ENCODE measurements at regions not wholly inside any gene's neighbourhood (a gene's known extent, or its start where the extent isn't known, plus 50 kb on each side); places are given as distances from the start of the nearest gene placed in this dataset.

DNA sequence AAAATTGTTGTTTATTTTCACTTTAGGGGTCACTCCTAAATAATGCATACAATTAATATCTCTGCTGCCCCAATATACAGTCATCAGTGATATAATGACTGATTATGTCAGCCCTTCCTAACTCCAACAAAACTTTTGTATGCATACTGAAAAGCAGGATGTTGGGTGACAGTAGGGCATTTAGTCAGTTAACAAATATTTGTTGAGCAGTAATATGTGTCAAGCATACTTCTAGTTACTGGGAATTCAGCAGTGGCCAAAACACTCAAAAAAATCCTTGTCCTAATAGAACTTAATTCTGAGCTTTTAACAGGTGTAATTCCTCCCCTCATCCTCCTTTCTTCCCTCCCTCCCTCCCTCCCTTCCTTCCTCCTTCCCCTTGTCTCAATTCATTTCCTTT lies 560.7 kb upstream of the KLHL1 start:
- FAIRE-seq, result no peak
- DNase-seq (ENCODE audit: low spot score), result no peak

DNA sequence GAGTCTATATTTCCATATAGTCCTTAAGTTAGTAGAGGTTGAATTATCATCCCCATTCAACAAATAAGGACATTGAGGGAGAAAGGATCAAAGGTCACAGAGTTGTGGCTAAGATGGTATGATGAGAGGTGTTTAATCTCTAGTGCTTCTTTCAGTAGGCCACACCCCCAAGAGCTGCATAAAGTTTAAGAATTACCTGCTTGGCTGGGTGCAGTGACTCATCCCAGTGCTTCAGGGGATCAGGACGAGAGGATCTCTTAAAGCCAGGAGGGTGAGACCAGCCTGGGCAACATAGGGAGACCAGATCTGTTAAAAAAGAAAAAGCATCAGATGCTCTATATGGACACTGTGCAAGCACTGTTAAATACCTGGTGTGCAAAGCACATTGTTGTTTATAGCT lies 560.0 kb upstream of the KLHL1 start:
- FAIRE-seq (no peak), DNase-seq (ENCODE audit: low spot score) (no peak)

DNA sequence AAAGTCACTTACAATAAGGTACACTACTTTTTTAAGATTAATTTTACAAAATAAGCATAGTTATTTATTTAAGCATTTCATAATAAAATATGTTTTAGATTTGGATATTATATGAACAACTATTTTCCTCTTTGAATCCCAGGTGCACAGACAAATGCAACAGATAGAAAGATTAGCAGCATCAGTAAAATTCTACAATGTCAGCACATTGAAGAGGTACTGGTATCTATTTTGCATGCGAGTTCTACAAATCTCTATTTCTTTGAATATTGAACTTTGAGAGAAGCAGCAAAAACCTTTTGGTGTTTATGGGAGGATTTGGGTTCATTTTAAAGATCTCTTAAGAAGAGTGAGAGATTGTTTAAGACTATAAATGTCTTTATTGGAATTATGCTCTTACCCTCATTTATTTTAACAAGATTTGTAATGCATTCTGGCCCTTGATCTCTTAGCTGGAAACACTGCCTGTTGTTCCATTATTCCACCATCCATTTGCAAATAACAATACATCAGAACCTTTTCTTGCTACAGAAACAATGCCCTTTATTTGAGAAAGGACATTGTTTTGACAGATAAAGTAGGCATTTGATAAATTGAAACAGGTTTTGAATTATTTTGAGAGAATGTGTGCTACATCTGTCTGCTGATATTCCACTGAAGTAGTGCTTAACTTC lies 558.8 kb upstream of the KLHL1 start:
- DNase-seq (ENCODE audit: low spot score), result no peak
- no peak for FAIRE-seq

DNA sequence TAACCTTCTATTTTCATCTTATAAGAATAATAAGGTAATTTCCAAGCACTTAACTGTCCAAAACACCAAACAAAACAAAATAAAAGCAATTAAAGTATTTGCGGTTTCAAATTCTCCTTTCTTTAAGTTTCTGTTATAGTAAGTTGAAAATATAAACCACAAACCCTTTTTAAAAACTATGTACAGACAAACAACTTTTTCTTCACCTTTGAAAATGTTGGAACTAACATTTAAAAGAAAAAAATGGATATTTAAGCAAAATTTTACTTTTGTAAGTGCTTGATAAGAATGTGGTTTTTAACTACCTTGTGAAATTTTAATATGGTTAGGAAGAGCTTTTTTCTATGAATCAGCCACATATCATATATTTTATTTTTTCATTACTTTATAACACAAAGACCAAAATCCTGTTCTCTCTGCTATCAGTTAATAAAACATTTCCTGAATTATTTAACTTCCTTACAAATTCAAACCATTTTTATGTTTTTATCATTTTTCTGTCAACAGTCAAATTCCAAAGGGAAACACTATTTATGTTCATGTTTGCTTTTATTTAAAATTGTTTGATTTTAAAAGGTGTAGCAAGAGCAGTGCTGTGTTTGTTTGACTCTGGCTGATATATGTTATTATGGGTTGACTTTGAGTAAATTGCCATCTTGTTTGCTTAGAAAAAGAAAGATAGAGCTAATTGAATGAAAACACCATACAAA lies 554.1 kb upstream of the KLHL1 start:
- DNase-seq (ENCODE audit: low spot score) (no peak), FAIRE-seq (no peak)

DNA sequence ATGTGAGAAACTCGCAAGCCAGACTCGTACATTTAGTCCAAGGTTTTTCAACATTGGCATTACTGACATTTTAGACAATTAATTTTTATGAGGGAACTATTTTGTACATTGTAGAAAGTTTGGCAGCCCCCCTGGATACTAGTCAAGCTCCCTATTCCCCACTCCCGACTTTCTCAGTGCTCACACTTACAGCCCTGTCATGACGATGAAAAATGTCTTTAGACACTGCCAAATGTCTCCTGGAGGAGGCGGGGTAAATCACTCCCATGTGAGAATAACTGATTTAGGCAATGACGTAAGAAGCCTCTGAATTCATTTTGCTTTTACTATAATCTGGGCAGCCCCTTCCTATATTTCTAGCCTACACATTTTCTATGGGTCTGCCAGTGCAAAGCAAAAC lies 535.8 kb upstream of the KLHL1 start:
- no peak for FAIRE-seq
- DNase-seq (ENCODE audit: low spot score), result no peak

DNA sequence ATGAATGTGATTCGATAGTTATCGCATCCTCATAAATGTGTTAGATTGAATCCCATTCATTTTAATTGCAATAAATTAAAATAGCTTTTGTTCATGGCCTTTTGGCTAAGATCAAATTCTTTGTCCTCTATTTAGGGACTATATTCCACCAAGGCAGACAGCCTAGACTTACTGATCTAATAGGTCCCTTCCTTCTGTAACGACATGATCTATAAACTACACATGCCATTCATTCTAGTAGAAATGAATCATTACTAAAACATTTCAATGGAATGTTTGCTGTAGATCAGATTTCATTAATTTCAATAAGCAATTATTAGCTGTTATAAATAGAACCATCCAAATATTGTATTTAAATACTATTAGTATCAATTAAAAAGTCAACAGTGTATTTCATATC lies 526.6 kb upstream of the KLHL1 start:
- FAIRE-seq, result no peak
- DNase-seq (ENCODE audit: low spot score), result no peak

DNA sequence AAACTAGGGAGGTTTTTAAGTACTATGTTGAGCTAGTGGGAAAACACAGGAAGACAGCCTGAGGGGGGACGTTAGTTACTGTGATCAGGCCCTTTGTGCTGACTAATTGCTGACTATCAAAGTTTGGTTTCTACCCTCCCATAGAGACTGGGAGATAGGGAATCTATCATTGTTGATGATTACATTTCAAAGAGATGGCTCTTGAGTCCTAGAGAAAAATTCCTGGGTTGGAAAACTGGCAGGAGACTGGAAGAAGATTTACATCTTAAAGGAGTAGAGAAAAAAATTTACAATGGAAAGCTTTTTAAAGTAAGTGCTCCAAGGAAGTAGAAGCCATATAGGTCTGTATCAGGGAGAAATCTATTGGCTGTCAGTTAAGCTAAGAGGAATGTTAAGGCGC lies 522.0 kb upstream of the KLHL1 start:
- no peak for DNase-seq (ENCODE audit: low spot score)
- no peak for FAIRE-seq

DNA sequence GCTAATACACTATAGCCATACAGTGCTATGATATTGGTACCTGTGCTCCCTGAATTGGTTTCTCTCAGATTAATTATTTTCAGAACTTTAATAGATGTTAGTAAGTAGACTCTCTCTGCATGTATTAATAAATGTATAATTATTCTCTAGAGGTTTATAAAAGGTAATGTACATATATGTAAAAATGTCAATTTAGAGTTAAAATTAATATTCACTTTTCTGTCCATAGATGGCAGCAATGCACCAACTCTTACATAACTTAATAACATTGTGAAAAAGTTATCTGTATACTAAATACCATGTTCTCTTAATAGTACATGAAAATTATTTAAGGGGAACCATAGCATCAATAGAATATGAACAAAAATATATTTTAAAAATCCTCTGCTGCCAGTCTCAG lies 515.0 kb upstream of the KLHL1 start:
- FAIRE-seq (peak; percentile 70), DNase-seq (ENCODE audit: low spot score) (peak; percentile 8)

DNA sequence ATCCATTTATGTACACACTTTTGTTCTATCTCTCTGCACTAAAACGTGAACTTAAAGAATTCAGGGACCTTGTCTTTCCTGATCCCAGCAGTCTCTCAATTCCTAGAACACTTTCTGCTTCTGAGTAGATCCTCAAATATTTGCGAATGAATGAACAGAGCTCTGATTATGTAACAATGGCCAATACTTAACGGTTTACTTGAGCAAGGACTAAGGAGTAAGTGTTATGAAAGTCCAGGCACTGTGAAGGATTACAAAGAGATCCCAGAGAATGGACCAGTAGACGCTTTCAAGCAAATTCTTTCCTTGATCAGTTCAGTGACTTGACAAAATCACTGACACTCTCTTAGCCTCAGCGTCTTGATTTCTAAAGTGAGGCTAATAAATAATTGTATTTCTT lies 514.5 kb upstream of the KLHL1 start:
- FAIRE-seq (no peak), DNase-seq (ENCODE audit: low spot score) (no peak)

DNA sequence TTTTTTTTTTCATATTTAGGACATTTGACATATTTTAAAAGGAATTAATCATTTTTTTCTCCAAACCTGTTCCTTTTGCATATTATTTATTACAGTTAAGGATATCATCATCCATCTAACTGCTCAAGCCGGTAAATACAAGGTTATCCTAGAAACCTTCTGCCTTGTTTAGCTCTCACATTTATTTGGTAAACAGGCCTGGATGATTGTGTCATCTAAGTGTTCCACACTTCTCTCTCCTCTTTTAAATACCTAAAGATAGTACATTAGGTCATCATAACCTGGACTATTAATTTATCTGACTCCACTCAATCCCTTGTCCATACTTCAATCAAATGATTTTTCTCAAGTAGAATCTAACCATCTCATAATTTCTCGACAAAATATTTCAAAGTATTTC lies 511.7 kb upstream of the KLHL1 start:
- no peak for FAIRE-seq

DNA sequence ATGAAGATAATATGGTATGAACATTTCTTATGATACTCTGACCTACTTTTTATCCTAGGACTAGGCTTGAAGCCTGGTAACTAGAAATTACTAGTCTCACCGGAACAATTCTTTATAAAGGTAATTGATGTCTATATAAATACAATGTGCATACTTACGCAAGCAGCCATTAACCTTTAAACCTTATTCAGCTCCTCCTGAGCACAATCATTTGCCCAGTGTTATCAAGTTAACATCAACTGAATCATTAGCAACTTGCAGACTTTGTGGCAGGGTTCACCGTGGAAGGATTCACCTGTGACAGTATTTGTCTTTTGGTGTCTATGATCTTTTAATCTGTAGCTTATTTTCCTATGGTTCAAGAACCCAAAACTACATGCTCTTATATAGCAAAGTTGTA lies 508.6 kb upstream of the KLHL1 start:
- no peak for DNase-seq (ENCODE audit: low spot score)
- no peak for FAIRE-seq

More for the DNA sequence above, 511.7 kb upstream of the KLHL1 start:
- DNase-seq (ENCODE audit: low spot score), result no peak

DNA sequence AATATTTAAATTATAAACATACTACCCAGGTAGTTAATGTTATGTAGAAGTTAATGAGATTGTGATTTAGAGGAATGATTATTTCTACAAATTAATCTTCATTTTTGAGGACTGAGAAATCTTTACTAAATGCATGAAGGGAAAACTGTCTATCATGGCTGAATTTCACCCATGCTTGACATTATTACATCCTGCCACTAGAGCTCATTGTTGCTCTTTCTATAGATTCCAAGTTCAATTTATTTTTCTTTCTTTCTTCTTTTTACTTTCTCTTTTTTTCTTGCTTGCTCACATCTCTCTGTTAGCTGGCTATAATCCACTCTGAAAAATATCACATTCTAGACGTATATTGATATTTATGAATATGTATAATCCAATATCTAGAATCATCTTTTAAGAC lies 505.0 kb upstream of the KLHL1 start:
- FAIRE-seq, result no peak
- no peak for DNase-seq (ENCODE audit: low spot score)

DNA sequence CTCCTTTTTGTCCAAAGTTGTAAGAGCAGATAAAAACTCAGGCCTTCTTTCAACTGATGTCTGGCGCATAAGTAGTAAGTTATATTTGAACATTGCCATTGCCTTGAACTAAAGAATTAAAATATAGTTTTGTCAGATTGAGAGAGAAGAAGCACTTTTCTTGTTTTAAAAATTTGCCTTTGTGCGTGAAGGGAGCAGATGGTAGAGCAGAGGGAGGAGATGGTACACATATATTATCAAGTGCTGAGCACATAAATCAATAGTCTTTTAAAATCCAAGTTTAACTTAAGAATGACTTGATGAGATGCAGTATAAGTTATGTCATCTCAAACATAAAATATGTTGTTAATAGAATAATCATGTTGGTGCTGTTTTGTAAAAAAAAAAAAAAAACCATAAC lies 504.6 kb upstream of the KLHL1 start:
- no peak for DNase-seq (ENCODE audit: low spot score)
- no peak for FAIRE-seq

DNA sequence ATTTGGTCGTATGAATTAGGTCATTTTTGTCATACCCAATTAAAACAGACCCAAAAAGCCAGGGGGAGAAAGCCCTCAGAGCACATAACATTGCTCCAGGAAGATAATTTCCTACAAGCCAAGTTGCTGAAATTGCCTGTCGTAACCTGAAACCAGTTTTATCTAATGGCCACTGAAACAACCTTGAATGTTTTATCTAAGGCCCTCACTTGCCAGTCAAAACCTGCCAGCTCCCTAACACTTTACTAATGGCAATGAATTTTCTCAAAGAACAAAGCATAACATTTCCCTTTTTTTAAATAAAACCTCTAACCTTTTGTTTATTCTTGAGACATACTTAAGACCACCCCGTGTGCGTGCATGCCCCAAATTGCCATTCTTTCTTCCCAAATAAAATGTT lies 496.2 kb upstream of the KLHL1 start:
- no peak for DNase-seq (ENCODE audit: low spot score)
- FAIRE-seq, result no peak

DNA sequence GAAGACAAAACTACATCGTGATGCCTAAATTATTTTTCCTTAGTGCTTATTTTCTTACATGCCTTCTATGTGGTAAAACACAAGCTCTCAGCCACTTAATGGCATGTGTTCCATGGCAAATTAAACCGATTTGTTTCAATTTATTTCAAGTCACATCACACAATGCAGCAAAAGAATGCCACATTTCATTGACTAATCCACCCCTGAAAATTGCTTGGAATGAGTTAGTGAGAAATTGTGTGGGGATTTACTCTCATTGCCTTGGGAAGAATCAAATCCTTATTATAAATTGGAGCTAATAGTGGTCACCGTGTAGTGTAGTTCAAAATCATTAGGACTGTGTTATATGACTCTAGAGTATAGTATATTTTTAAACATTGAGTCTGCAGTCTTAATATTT lies 485.5 kb upstream of the KLHL1 start:
- DNase-seq (ENCODE audit: low spot score), result no peak
- FAIRE-seq, result no peak

DNA sequence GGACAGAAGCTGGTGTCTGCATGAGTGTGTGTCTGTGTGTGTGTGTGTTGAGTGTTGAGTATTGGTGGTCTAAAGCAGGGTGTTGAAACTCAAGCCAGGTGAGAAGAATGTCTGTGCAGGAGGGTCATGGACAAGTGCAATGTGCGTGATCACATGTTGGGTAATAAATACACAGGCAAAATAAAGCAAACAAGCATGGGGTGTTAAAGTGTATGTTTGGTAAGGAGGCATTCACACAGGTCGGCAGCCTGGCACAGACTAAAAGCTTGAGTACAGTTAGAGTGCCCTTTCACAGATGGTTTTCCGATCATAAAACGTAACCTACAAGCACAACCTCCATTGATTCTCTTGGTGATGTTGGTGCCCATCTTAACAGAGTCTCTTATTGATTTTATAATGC lies 476.9 kb upstream of the KLHL1 start:
- FAIRE-seq, result no peak
- DNase-seq (ENCODE audit: low spot score), result no peak

DNA sequence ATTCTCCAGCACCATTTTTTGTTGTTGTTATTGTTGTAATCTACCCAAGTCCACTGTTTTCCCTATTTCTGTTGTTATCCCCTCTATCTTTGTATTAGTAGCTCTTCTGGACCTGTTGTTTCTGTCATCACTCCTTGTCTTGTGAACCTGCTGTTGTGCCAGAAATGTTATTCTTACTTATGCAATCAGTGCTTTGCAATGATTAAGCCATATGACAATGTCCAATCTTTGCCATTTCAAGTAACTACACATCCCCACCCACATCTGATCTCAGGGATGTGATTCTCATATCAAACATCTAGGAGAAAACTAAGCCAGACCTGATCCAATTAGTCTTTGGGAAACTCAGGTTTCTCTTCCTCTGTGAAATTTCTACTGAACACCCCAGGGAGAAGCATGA lies 472.6 kb upstream of the KLHL1 start:
- FAIRE-seq (no peak), DNase-seq (ENCODE audit: low spot score) (no peak)

DNA sequence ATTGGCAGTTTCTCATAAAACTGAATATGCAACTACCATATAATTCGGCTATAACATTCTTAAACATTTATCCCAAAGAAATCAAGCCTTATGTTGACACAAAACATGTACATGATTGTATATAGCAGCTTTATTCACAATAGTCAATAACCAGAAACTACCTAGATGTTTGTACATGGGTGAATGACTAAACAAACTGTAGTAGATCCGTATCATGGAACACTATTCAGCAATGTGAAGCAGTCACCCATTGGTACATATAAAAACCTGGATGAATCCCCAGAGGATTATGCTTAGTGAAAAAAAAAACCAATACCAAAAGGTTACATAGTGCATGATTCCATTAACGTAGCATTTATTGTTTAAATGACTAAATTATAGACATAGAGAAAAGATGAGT lies 471.7 kb upstream of the KLHL1 start:
- FAIRE-seq, result no peak
- no peak for DNase-seq (ENCODE audit: low spot score)

DNA sequence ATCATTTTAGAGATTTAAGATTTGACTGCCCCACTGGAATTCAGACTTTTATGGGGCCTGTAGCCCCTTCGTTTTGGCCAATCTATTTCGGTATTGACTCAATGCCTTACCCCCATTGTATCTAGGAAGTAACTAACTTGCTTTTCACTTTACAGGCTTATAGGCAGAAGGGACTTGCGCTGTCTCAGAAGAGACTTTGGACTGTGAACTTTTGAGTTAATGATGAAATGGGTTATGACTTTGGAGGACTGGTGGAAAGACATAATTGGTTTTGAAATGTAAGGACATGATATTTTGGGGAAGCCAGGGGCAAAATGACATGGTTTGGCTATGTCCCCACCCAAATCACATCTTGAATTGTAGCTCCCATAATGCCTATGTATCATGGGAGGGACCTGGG lies 463.0 kb upstream of the KLHL1 start:
- no peak for FAIRE-seq
- DNase-seq (ENCODE audit: low spot score), result no peak

DNA sequence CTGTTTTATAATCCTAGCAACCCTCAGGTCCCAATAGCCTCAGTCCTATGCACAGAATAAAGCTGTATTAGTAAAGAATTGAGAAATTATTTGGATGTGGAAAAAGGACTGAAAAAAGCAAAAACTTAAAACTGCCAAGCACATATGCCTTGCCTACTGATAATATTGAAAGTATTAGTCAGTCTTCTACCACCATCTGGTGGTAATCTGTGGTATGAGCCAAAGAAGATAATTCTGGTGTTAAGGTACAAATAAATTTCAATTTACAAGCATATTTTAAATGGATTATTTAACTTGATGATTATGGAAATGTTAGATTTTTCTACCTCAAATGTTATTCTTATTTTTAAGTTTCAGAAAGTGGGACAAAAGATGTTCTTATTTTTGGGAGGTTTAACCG lies 460.3 kb upstream of the KLHL1 start:
- FAIRE-seq (peak; percentile 83), DNase-seq (ENCODE audit: low spot score) (peak; percentile 29)

DNA sequence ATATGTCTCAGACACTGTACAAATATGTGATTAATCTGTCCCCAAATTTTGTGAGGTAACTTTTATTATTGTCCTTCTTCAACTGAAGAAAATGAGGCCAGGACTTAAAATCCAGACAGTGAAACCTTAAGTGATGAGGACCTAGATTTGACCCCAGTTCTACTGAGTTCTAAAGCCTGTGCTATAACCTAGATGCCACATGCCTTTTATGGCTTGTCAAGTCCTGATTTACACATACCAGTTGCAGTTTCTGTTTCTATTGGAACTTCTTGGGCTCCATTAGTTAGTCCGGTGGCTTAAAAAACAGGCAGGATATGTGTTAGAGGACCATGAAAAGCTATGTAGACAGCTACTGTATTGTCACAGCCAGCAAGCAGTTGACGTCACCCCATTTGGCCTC lies 436.5 kb upstream of the KLHL1 start:
- no peak for FAIRE-seq

DNA sequence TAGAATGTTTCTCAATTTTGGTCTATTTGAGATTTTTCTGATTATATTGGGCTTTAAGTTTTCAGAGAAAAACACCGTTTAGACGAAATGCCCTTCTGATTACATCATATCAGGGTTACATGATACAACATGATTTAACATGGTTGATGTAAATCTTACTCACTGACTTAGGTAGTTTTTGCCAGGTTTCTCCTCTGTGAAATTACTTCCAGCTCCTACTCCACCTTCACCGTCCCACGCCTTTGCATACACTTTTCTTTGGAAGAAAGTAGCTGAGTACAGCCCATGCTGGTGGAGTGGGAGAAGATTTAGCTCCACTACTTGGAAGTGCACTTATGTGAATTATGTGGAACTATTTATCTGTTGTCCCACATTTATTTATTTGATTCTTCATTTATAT lies 433.2 kb upstream of the KLHL1 start:
- no peak for FAIRE-seq
- no peak for DNase-seq (ENCODE audit: low spot score)

More for the DNA sequence above, 436.5 kb upstream of the KLHL1 start:
- no peak for DNase-seq (ENCODE audit: low spot score)

DNA sequence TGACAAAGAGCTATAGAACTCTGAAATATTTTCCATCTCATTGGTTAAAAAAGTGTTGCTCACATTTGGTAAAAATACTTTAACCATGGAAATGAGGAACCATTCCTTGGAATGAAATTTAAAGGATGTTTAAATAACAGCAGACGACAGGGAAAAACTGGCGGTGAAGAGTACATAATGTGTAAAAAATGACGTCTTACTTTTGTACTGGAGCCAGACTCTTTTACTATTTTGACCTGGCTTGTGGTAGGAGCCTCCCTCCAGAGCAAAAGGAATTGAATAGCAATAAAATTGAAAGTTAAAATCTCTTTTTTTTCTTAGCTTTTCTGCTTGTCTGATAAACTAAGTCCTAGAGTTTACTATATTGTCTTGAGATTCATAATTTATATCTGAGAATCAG lies 426.2 kb upstream of the KLHL1 start:
- DNase-seq (ENCODE audit: low spot score) (no peak), FAIRE-seq (no peak)

All from RCC 7860 (cell line).